ENCODE measurements at regions not wholly inside any gene's neighbourhood (a gene's known extent, or its start where the extent isn't known, plus 50 kb on each side); places are given as distances from the start of the nearest gene placed in this dataset.

DNA sequence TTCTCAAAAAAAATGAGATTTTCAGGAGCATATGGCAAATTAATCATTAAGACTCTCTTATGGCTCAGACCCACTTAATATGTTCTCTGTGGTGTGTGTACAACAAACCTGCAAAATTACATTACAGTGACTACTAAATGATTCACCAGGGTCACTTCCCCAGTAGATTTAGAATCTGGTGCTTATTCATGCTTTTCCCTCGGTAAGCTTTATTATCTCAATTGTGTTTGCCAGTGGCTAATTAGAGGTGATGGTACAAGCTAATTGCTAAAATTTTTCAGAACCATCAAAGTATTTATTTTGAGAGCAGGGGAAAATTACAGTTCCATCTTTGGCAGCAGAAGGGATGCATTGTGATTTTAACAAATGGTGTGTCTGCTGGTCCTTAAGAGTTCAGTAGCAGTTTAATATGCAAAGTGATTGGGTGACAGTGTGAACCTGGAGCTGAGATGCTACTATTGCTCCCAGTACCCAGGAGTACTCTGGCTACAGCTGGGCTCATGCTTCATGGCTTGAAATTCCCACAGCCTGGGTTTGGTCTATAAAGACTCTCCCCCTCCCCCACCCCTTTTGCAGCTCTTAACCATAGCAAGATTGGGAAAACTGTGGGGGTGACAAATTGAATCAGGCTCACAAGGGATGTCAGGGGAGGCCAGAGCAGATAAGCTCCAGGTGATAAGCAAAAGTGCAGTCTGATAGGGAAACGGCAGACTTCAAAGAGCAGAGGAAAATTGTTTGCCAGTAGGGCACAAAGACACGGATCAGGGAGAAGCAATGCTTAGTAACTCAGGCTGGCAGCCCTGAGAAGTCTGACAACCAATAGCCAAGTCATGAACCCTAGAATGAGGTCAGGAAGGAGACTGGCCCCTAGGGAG lies 92.8 kb upstream of the RAD23B start:
- H3K9me3 ChIP-seq (ENCODE audit: control insufficient read depth in 2 of 2, low read length in 2 of 2): no peaks in the 10 kb centered on the region
- H3K27ac ChIP-seq (ENCODE audit: low read depth in 2 of 2, low read length in 2 of 2): no peak overlapping the region
- no peak overlapping the region for H3K9ac ChIP-seq (ENCODE audit: low read depth in 1 of 2, low read length in 2 of 2)
- H3K4me1 ChIP-seq (ENCODE audit: control insufficient read depth in 2 of 2, insufficient read depth in 2 of 2, low read length in 2 of 2): no peaks in the 10 kb centered on the region
- H3K4me3 ChIP-seq (ENCODE audit: low read length in 2 of 2): no peak overlapping the region
- H3K27me3 ChIP-seq (ENCODE audit: control insufficient read depth in 2 of 2, insufficient read depth in 2 of 2, low read length in 2 of 2): no peaks in the 10 kb centered on the region
- no peaks in the 10 kb centered on the region for H3K36me3 ChIP-seq (ENCODE audit: control insufficient read depth in 2 of 2, insufficient read depth in 2 of 2, low read length in 2 of 2)

DNA sequence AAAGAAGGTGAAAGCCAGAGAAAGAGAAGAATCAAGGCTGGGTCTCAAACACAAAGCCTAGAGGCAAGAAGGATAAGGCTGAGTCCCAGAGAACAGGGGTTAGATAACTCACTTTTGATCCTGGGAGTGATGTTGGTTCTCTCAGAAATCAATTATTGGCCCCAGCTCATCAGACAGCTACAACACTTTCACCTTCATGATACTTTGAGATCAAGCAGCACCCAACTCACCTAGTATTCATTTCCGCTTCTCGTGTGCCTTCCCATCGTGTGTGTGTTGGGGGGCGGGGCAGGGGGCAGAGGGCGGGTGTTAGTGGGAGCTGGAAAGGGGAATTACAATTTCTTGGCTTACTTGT lies 92.2 kb upstream of the RAD23B start:
- Histone ChIP-seq H3K36me3 (ENCODE audit: control insufficient read depth in 2 of 2, insufficient read depth in 2 of 2, low read length in 2 of 2) (no peaks in the 10 kb centered on the region), H3K9me3 (ENCODE audit: control insufficient read depth in 2 of 2, low read length in 2 of 2) (no peaks in the 10 kb centered on the region), H3K27ac (ENCODE audit: low read depth in 2 of 2, low read length in 2 of 2) (no peak overlapping the region), H3K4me3 (ENCODE audit: low read length in 2 of 2) (no peak overlapping the region), H3K27me3 (ENCODE audit: control insufficient read depth in 2 of 2, insufficient read depth in 2 of 2, low read length in 2 of 2) (no peaks in the 10 kb centered on the region), H3K4me1 (ENCODE audit: control insufficient read depth in 2 of 2, insufficient read depth in 2 of 2, low read length in 2 of 2) (no peaks in the 10 kb centered on the region), H3K9ac (ENCODE audit: low read depth in 1 of 2, low read length in 2 of 2) (no peak overlapping the region)

DNA sequence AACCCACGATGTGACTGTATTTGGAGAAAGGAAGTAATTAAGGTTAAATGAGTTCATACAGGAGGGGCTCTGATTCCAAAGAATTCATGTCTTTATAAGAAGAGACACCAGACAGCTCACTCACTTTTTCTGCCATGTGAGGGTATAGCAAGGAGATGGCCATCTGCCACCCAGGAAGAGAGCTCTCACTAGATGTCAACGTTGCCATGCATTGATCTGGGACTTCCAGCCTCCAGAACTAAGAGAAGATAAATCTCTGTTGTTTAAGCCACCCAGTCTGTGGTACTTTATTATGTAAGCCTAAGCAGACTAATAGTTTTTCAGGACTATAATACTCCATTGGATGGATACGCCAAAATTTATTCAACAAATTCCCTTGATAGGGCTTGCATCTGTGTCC lies 89.8 kb upstream of the RAD23B start:
- Histone ChIP-seq H3K36me3 (ENCODE audit: control insufficient read depth in 2 of 2, insufficient read depth in 2 of 2, low read length in 2 of 2) (no peaks in the 10 kb centered on the region), H3K27me3 (ENCODE audit: control insufficient read depth in 2 of 2, insufficient read depth in 2 of 2, low read length in 2 of 2) (no peaks in the 10 kb centered on the region), H3K9me3 (ENCODE audit: control insufficient read depth in 2 of 2, low read length in 2 of 2) (no peaks in the 10 kb centered on the region), H3K27ac (ENCODE audit: low read depth in 2 of 2, low read length in 2 of 2) (no peak overlapping the region), H3K4me3 (ENCODE audit: low read length in 2 of 2) (no peak overlapping the region), H3K9ac (ENCODE audit: low read depth in 1 of 2, low read length in 2 of 2) (no peak overlapping the region), H3K4me1 (ENCODE audit: control insufficient read depth in 2 of 2, insufficient read depth in 2 of 2, low read length in 2 of 2) (no peaks in the 10 kb centered on the region)

DNA sequence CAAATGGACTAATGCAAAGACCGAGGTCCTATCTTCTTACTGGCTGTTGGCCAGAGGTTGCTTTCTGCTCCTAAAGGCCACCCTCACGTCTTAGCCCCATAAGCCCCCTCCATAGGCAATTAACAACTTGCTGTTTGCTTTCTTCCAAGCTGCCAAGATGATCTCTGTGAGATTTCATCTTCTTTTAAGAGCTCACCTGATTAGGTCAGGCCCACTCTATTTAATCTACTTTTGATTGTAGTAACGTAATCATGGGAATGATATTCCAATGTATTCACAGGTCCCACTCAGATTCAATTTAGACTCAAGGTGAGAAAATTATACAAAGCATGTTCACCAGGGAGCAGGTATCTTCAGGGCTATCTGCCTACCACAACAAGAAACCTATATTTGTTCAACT lies 84.4 kb upstream of the RAD23B start:
- no peaks in the 10 kb centered on the region for H3K4me1 ChIP-seq (ENCODE audit: control insufficient read depth in 2 of 2, insufficient read depth in 2 of 2, low read length in 2 of 2)
- no peaks in the 10 kb centered on the region for H3K36me3 ChIP-seq (ENCODE audit: control insufficient read depth in 2 of 2, insufficient read depth in 2 of 2, low read length in 2 of 2)
- H3K27me3 ChIP-seq (ENCODE audit: control insufficient read depth in 2 of 2, insufficient read depth in 2 of 2, low read length in 2 of 2): no peaks in the 10 kb centered on the region
- no peak overlapping the region for H3K9ac ChIP-seq (ENCODE audit: low read depth in 1 of 2, low read length in 2 of 2)
- no peaks in the 10 kb centered on the region for H3K9me3 ChIP-seq (ENCODE audit: control insufficient read depth in 2 of 2, low read length in 2 of 2)
- no peak overlapping the region for H3K27ac ChIP-seq (ENCODE audit: low read depth in 2 of 2, low read length in 2 of 2)
- no peak overlapping the region for H3K4me3 ChIP-seq (ENCODE audit: low read length in 2 of 2)

DNA sequence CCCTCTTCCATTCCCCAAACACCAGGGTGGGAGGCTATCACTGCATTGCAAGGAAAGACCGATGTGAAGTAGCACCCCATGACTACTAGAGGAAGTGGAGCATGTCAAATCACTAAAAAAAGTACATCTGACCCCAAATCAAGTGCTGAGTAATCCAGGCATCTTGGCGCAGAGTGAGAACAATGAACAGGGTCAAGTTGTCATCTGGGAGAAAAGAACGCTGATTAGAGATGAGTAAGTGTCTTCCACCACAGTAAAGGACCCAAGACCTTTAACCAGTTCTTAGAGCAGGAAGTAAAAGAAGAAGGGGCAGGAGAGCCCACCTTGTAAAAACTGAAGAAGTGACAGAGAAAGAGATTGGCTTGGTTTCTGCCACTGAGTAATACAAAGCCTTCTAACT lies 75.0 kb upstream of the RAD23B start:
- H3K27ac ChIP-seq (ENCODE audit: low read depth in 2 of 2, low read length in 2 of 2): no peak overlapping the region
- H3K36me3 ChIP-seq (ENCODE audit: control insufficient read depth in 2 of 2, insufficient read depth in 2 of 2, low read length in 2 of 2): no peaks in the 10 kb centered on the region
- no peaks in the 10 kb centered on the region for H3K27me3 ChIP-seq (ENCODE audit: control insufficient read depth in 2 of 2, insufficient read depth in 2 of 2, low read length in 2 of 2)
- no peaks in the 10 kb centered on the region for H3K4me1 ChIP-seq (ENCODE audit: control insufficient read depth in 2 of 2, insufficient read depth in 2 of 2, low read length in 2 of 2)
- no peaks in the 10 kb centered on the region for H3K9me3 ChIP-seq (ENCODE audit: control insufficient read depth in 2 of 2, low read length in 2 of 2)
- H3K4me3 ChIP-seq (ENCODE audit: low read length in 2 of 2): no peak overlapping the region
- no peak overlapping the region for H3K9ac ChIP-seq (ENCODE audit: low read depth in 1 of 2, low read length in 2 of 2)

DNA sequence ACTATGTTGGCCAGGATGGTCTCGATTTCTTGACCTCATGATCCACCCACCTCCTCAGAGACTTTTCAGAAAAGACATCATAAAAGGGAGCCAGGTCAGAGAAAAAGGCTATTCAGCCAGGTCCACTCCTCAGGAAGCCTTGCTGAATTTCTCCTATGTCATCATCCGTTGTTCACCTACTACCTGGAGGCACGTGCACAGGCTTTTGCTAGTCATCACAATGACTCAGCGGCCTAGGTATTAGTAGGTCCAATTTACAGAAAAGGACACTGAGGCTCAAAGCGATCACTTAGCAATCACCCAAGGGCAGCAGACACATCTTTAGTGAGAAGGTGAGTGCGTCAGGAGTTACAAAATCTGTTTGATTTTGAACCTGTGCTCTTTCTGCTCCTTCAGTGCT lies 72.3 kb upstream of the RAD23B start:
- H3K9me3 ChIP-seq (ENCODE audit: control insufficient read depth in 2 of 2, low read length in 2 of 2): no peaks in the 10 kb centered on the region

DNA sequence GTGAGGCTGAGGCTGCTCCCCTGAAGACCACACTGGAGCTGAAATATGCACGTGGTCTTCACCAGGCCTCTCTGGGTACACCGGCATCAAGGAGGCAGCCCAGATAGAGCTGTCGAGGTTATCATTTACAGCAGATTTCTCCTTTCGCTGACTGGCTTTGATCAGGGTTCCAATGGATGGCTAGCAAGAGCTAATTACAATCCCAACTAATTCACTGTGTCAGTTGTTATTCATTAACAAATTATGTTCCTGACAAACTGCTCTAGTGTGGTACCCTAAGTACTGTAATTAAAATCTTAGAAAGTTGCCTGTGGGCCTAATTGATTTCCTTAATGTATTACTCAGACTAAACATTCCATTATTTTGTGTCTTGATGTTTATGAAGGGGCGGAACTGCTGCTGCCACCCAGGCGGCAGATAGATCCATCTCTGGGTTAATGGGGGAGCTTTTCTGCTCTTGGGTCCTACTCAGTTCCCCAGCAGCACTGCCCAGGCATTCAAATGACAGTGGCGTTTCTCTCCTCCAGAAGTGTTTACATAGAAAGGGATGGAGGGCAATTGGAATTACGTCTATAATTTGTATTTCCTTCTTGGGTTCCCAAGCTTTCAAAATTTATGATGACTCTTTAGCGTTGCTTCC lies 71.7 kb upstream of the RAD23B start:
- H3K27ac ChIP-seq (ENCODE audit: low read depth in 2 of 2, low read length in 2 of 2): no peak overlapping the region
- no peaks in the 10 kb centered on the region for H3K4me1 ChIP-seq (ENCODE audit: control insufficient read depth in 2 of 2, insufficient read depth in 2 of 2, low read length in 2 of 2)
- H3K9ac ChIP-seq (ENCODE audit: low read depth in 1 of 2, low read length in 2 of 2): no peak overlapping the region
- no peaks in the 10 kb centered on the region for H3K9me3 ChIP-seq (ENCODE audit: control insufficient read depth in 2 of 2, low read length in 2 of 2)
- H3K4me3 ChIP-seq (ENCODE audit: low read length in 2 of 2): no peak overlapping the region
- H3K36me3 ChIP-seq (ENCODE audit: control insufficient read depth in 2 of 2, insufficient read depth in 2 of 2, low read length in 2 of 2): no peaks in the 10 kb centered on the region
- H3K27me3 ChIP-seq (ENCODE audit: control insufficient read depth in 2 of 2, insufficient read depth in 2 of 2, low read length in 2 of 2): no peaks in the 10 kb centered on the region

More for the DNA sequence above, 72.3 kb upstream of the RAD23B start:
- no peak overlapping the region for H3K9ac ChIP-seq (ENCODE audit: low read depth in 1 of 2, low read length in 2 of 2)
- H3K36me3 ChIP-seq (ENCODE audit: control insufficient read depth in 2 of 2, insufficient read depth in 2 of 2, low read length in 2 of 2): no peaks in the 10 kb centered on the region
- H3K27me3 ChIP-seq (ENCODE audit: control insufficient read depth in 2 of 2, insufficient read depth in 2 of 2, low read length in 2 of 2): no peaks in the 10 kb centered on the region
- H3K4me1 ChIP-seq (ENCODE audit: control insufficient read depth in 2 of 2, insufficient read depth in 2 of 2, low read length in 2 of 2): no peaks in the 10 kb centered on the region
- H3K4me3 ChIP-seq (ENCODE audit: low read length in 2 of 2): no peak overlapping the region
- no peak overlapping the region for H3K27ac ChIP-seq (ENCODE audit: low read depth in 2 of 2, low read length in 2 of 2)

DNA sequence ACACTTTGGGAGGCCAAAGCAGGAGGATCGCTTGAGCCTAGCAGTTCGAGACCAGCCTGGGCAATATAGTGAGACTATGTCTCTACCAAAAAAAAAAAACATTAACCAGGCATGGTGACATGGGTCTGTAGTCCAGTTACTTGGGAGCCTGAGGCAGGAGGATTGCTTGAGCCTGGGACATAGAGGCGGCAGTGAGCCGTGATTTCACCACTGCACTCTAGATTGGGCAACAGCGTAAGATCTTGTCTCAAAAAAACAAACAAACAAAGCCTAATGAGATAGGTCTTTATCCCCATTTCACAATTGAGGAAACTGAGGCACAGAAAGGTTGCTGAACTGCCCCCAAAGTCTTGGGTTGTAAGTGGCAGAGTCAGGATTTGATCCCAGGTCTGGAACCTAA lies 70.5 kb upstream of the RAD23B start:
- Histone ChIP-seq H3K4me1 (ENCODE audit: control insufficient read depth in 2 of 2, insufficient read depth in 2 of 2, low read length in 2 of 2) (no peaks in the 10 kb centered on the region), H3K9me3 (ENCODE audit: control insufficient read depth in 2 of 2, low read length in 2 of 2) (no peaks in the 10 kb centered on the region), H3K27me3 (ENCODE audit: control insufficient read depth in 2 of 2, insufficient read depth in 2 of 2, low read length in 2 of 2) (no peaks in the 10 kb centered on the region), H3K36me3 (ENCODE audit: control insufficient read depth in 2 of 2, insufficient read depth in 2 of 2, low read length in 2 of 2) (no peaks in the 10 kb centered on the region), H3K27ac (ENCODE audit: low read depth in 2 of 2, low read length in 2 of 2) (no peak overlapping the region), H3K4me3 (ENCODE audit: low read length in 2 of 2) (no peak overlapping the region), H3K9ac (ENCODE audit: low read depth in 1 of 2, low read length in 2 of 2) (no peak overlapping the region)

DNA sequence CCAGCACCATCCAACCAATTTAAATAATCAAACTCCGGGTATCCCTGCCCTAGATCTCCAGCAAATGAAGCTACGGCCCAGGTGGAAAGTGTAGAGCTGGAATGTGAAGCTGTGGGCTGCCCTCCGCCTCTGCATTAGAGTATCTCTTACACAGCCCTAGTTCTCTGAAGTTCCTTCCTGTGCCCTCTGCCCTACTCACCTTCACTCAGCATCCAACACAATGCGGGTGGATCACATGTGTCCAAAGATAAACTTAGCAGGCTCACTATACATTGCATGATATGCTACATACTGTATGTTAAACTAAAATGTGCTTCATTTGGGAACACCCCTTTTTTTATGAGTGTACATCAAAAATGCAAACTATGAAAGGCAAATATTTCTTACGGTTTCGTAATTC lies 70.0 kb upstream of the RAD23B start:
- Histone ChIP-seq H3K4me3 (ENCODE audit: low read length in 2 of 2) (no peak overlapping the region), H3K27ac (ENCODE audit: low read depth in 2 of 2, low read length in 2 of 2) (no peak overlapping the region), H3K27me3 (ENCODE audit: control insufficient read depth in 2 of 2, insufficient read depth in 2 of 2, low read length in 2 of 2) (no peaks in the 10 kb centered on the region), H3K36me3 (ENCODE audit: control insufficient read depth in 2 of 2, insufficient read depth in 2 of 2, low read length in 2 of 2) (no peaks in the 10 kb centered on the region), H3K4me1 (ENCODE audit: control insufficient read depth in 2 of 2, insufficient read depth in 2 of 2, low read length in 2 of 2) (no peaks in the 10 kb centered on the region), H3K9ac (ENCODE audit: low read depth in 1 of 2, low read length in 2 of 2) (no peak overlapping the region), H3K9me3 (ENCODE audit: control insufficient read depth in 2 of 2, low read length in 2 of 2) (no peaks in the 10 kb centered on the region)

DNA sequence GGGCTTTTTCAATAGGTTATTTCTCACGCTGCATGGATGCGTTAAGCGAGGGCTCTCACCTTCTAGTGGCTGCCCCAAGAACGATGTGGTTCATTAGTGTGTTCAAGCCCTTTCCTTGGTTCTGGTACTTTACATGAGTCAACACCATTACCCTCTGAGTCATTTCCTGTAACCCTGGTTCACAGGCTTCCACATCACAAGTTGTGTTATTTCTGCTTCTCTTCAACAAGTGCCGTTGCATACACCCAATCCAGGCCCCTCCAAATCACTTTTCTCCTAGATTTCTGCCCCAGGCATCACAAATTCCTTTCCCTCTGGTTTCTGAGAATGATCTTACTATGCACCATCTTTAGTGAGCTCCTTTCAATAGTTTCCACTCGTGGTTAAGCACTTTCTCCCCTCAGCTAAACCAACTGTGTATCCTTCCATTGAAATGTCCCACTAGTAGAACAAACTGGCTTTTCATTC lies 69.5 kb upstream of the RAD23B start:
- Histone ChIP-seq H3K9me3 (ENCODE audit: control insufficient read depth in 2 of 2, low read length in 2 of 2) (no peaks in the 10 kb centered on the region), H3K27me3 (ENCODE audit: control insufficient read depth in 2 of 2, insufficient read depth in 2 of 2, low read length in 2 of 2) (no peaks in the 10 kb centered on the region), H3K27ac (ENCODE audit: low read depth in 2 of 2, low read length in 2 of 2) (no peak overlapping the region), H3K4me3 (ENCODE audit: low read length in 2 of 2) (no peak overlapping the region), H3K36me3 (ENCODE audit: control insufficient read depth in 2 of 2, insufficient read depth in 2 of 2, low read length in 2 of 2) (no peaks in the 10 kb centered on the region), H3K9ac (ENCODE audit: low read depth in 1 of 2, low read length in 2 of 2) (no peak overlapping the region), H3K4me1 (ENCODE audit: control insufficient read depth in 2 of 2, insufficient read depth in 2 of 2, low read length in 2 of 2) (no peaks in the 10 kb centered on the region)
